ENCODE measurements at regions not wholly inside any gene's neighbourhood (a gene's known extent, or its start where the extent isn't known, plus 50 kb on each side); places are given as distances from the start of the nearest gene placed in this dataset.

DNA sequence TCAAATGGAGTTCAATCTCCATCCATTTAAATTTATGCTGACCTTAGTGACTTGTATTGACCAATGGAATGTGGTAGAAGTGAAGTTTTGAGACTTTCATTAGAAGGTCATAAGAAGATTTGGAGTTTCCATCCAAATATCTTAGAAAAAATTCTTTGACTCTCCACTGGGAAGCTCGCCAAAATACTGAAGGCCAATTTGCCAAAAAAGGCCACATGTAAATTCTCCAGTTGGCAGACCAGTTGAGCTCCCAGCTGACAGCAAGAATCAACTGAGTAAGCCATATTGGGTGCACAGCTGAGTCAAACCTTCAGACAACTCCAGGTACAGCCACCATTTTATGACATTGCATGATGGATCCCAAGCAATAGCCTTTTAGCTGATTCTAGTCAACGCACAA is 228.3 kb upstream of the SETBP1 start:
- no peak for DNase-seq

DNA sequence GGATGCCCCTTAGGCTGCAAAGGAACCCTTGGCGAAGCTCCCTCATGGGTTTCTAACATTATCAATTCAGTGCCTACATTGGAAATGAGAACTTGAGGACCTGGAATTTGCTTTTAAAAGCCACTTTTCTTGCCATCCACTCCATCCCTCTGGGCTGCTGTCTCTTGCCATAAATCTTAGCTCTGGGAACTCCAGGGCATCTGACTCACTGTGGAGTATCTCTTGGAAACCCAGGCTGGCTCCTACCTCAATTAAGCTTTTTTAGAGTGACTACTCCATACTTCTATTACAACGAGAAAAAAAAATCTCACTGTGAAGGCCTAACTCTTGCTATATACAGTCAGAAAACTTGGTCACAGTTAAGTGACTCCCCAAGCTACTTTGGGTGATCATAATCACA is 227.2 kb upstream of the SETBP1 start:
- DNase-seq = no peak

DNA sequence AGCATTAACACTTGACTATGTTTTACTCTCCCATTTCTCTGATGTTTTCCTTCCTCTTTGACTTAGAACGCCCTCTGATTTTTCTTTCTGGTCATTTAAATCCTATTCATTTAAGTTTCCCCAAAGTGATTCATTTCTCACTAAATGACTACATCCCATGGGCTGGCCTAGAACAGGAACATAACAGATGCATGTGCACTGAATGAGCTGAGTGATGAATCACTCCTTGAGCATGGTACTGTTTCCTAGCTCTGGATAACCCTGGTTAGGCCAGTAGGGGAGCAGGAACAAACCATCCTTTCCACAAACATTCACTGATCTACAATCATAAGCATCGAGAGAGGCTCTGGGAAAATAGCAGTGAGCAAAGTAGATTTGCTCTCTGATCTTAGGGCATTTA is 221.9 kb upstream of the SETBP1 start:
- no peak for DNase-seq

DNA sequence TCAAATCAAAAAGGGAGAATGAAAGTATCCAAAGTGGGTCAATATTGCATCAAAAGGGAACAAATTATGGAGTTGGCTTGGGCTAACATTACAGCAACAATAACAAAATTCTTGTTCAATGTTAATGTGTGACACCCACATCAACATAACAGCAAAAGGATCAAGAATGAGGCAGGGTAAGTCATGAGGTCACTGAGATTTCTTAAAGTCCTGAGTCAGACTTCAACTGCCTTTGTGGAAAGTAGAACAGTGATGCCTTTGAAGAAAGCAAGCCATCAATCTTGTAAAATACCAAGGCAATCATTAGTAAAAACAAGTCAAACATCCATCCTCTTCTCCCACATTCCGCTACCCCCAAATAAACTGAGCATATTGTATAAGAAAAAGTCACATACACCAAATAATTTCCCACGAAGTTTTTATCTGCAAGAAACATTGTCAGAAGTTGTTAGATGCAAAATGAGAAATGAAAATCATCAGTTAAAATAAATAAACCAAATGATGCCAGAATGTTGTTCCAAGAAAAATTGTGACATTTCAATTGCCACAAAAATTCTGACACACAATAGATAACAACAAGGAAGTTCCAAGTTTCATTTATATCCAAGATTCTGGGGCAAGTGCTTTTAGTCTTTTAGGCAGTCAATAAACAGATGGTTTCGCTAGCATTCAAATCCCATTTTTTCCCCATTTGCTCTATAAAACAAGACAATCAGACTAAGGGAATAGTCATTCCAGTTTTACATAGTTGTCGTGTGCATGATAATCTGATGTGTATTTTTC is 216.1 kb upstream of the SETBP1 start:
- no peak for DNase-seq

DNA sequence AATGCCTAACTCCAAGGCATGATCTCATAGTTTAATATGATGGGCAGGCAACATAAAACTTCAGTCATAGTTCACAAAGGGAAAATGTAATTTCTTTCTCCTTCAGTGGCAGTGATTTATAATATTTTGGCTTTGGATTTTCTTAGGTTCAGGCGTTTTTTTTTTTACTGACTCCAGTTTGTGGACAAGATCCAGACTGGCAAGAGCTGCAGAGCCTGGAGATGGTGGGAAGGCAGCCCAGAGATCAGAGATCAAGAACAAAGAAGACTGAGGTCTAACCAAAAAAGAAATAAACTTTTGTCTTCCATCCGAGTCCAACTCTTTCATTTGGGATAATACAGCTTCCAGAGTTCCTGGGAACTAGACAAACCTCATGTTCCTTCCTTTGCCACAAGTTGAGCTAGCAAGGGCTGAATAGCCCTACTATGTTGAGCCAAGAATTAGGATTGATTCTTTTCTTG is 215.3 kb upstream of the SETBP1 start:
- peak; percentile 15 for DNase-seq

DNA sequence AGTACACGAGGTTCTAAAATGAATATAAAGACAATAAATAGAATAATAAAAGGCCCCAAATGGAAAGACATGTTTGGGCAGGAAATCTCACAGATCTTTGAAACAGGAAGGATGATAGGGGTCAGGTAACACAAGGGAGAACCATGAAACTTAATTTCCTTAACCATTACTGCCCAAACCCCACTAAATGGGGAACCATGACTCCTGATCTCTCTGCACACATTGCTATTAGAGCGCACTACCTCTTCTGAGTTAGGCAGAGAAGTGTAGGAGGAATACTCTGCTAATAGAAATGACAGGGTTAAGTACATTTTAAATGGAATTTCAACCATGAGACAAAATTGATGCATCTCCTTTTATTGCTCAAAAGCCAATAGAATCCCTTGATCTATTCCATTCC is 213.7 kb upstream of the SETBP1 start:
- no peak for DNase-seq

DNA sequence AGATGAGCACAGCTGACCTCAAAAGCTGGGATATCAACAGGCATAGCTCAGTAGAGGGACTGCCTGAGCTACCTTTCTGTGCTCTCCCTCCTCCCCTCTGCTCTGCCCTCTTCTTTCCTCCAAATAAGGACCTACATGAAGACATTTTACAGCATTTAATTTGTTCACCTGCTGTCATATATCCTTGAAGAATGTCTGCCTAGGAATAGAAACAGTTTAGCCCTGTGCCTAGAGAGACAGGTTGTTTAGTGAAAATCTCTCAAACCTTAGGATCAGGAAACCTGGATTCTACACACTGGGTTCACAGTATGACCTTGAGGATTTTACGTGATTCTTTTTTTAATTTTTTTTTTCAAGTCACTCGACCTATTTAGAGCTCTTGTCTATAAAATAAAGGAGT is 213.0 kb upstream of the SETBP1 start:
- DNase-seq = no peak

DNA sequence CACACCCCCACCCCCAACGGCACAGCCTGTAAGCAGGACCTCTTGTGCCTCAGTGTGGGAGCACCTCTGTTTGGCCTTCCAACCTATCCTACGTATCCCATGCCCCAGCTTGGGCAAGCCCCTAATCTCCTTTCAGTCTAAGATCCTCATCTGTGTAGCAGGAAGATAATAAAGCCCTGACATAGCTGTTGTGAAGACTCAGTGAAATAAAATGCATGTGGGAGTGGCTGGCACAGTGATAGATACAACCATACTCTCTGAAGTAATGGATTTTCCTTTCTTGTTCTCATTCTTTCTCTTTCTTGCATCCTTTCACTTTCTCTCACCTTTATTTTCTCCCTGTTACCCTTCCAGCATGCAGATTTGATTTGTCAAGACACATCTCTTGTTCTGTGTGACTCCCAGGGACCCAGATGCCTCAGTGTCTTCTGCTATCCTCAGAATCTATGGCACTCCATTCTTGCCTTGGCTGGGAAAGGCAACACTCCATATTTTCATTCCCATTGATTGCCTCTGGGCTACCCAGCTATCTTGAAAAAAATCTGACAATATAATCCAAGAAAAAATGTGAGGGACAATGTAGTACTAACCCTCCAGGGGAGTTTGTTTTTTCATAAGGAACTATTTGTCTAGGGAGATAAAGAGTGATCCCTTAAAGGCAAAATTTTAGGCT is 207.2 kb upstream of the SETBP1 start:
- DNase-seq = no peak

DNA sequence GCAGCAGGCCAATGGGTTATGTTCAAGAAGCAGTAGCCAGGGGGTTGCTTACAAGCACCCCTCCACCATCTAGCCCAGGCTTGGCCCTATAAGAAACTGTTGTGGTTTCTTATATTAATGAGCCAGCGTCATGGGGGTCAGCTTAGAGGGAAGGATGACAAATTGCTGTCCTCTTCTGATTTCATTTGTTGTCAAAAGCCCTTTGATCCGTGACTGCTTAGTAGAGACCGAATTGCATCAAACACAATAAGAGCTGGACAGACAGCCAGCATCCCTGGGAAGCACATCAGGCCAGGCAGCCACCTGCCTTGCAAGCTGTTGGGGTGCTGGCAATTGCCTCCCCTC is 206.6 kb upstream of the SETBP1 start:
- DNase-seq = no peak

DNA sequence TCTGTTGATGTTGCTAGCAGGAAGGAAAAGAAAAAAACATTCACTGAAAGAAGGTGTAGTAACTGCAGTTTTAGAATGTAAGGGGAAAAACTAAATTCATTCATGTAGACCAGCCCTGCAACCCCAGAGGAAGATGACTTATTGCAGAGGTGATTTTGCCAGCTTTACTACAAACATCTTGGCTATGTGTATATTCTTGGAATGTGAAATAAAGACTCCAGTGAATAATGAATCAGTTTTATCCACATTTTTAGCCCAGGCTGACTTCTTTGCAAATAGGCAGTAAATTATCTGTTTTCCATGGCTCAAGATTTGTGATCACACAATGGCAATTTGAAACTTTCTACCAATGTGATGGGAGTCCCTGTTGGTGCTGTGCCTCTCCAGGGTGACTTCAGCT is 206.1 kb upstream of the SETBP1 start:
- peak; percentile 39 for DNase-seq

DNA sequence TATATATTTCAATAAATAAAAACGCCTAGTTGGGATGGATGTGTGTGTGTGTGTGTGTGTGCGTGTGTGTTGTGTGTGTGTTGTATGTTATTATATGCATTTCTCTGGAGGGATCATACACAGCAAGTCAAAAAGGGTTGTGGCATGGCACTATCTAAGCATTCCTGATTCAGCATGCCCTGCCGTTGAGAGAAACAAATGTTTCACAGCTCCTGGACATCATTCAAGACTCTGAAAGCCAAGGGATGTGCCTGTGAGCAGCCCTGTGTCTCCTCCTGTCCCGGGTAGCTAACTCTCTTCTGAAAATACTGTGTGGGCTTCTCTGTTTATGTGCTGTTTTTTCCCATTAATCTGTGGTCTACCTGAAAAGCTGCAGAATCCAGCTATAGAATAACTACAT is 197.9 kb upstream of the SETBP1 start:
- no peak for DNase-seq

DNA sequence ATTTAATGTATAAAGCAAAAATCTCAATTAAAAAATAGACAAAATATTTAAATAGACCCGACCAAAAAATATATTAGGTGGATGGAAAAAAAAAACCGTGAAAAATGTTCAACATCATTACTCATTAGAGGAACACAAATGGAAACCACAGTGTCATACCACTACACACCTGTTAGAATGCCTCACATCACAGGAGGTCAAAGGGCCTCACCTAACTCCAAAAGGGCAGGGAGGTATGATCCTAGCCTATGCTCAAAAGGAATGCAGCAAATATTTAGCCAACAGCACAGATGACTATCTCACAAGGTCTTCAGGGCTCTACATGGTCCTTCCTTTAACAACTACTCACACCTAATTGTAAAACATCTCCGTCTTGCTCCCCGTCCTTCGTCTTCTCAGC is 185.5 kb upstream of the SETBP1 start:
- DNase-seq = no peak

DNA sequence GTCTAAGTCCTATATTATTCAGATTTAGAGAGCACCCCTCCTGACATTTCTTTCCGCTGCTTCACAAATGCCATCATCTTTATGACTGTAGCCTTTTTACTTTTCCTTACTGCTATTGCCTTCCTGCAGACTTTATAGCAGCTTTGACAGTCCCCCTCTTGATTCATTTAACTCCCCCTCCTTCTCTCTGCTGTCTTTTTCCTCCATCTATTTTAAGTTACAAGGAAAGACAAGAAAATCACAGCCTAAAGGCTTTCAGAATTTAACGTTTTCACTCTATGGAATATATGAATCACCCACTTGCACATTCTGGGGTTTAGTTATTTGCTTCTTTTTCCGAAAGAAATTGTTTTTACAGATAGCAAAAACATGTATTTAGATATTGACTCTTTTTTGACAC is 183.4 kb upstream of the SETBP1 start:
- DNase-seq = no peak

DNA sequence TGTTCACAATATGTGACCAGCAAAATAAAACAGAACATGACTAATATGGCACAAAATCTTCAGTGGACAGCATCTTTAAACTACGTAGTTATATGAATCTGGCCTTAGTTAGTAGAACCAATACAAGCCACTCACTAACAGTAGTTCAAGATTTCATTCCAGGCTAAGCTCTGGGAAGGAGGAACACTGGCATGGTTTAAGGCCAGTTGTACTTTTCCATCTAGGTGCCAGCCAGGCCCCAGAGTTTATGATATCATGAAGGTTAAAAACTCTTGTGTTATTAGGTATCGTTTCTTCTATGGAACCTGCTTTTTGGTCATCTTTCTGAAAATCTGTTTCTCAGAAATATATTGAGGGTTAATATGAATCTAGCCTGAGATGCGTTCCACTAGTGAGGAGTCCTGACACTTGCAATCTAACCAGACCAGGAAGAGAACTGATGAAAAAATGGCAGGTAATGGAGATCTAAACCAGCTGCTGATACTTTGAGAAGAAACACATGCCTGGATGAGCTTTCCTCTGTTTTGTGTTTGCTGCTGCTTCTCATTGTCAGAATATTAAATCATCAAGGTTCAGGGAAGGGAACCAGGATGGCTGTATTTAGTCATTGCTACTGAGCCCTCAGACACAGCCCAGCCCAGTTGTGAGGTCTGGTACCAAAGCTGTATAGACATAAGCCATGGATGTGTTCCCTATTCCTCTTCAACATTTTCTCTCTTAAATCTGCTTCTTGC is 182.8 kb upstream of the SETBP1 start:
- DNase-seq = no peak

DNA sequence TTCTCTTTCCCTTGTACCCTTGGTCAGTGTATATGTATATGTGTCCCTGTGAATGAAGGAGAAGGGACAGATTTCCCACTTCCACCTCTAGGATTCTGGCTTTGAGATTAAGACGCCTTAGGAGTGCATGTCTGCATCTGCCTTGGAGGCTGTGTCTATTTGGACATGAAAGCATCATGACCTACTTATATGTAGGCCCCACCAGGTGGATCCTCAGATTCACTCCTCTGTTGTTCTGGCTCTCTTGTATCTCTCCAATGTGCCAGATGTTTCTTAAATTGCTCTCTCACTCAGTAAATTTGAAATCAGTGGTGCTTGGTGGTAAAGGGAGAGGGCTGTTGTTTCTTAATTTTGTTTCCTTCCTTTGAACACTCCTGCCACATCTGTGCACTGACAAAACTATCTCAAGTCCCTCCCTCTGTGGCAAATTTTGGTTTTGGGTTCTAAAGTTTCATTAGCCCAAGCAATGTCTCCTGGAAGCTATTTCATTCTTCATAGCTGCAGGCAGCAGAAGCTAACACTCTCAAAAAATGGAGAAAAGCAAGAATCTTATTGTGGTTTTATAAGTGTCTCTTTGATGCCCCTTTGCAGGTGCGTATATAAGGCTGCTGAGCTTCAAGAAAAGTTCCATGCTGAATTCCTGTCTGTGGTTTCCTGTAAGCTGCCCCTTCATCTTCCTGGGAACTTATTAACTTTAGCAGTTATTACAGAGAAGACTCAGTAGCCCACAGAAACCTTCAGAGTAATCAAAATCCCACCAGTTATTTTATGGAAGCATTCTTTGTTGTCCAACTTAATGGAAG is 179.7 kb upstream of the SETBP1 start:
- DNase-seq = no peak

DNA sequence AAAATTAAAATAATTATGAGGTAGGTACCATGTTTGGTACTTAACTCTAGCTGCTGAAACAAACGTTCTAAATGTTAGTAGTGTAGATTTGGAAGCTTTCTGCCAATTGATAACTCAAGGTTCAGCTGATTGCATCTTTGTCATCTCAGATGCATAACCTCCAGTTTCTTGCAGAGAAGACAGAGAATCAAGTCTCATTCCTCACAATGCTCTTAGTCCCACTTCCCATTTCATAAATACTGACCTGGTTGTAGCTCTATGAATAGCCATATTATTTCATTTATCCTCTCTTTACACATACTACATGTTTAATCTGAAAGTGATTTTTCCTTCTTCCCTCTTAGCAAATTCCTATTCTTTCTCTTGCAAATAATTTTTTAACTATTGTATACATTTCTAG is 178.5 kb upstream of the SETBP1 start:
- DNase-seq = no peak

DNA sequence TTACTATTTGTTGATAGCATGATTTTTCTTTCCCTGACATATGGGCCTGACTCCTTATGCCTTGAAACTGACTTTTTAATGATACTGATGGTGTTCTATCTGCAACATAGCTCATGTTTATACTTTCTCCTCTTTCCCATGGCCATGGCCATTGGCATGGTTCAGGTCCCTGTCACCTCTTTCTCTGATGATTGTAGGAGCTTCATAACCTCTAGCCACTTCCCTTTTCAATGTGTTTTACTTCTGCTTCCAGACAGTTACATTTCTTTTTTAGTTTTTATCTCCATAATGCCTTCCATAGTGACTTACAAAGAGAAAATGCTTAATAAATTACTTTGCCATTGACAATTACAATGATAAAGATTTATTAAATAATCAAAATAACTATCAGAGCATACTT is 177.9 kb upstream of the SETBP1 start:
- DNase-seq = no peak

DNA sequence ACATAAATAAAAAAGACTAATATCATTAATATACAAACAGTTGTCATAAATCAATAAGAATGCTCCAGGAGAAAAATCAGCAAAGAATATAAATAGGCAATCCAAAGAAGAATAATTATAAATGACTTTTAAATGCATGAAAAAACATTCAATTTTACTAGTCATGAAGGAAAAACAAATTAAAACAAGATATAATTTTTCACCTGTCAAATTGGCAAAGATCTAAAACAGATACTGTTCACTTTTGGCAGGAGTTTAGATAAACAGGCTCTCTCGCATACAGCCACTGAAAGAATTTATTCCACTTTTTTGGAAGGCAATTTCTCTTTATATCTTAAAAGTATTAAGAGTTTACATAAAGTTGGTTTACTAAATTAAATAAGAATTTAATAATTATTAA is 176.8 kb upstream of the SETBP1 start:
- no peak for DNase-seq

DNA sequence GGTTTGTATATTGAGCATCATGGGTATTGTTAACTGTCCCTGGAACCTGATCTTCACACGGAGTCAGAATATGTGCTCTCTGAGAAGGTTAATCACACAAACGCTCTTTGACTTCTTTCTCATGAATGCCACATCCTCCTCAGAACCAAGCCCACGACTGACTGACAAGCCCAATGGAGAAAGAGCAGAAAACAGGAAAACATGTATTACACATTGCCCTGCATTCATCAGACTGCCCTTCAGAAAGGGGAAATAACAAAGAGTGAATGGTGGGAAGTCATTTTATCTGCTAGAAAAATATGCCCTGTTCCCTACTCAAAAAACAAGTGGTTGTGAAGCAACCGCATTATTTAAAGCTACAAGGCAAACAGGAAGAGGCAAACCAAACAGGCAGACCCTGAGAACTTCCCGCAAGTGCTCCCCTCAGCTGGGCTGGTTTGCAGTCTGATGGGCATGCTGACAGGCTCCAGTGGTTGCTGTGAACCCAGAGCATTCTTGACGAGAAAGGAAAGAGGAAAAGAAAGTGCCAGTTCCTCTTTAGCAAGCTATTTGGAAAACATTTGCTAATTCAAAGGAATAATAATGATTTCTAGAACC is 172.9 kb upstream of the SETBP1 start:
- peak; percentile 5 for DNase-seq

DNA sequence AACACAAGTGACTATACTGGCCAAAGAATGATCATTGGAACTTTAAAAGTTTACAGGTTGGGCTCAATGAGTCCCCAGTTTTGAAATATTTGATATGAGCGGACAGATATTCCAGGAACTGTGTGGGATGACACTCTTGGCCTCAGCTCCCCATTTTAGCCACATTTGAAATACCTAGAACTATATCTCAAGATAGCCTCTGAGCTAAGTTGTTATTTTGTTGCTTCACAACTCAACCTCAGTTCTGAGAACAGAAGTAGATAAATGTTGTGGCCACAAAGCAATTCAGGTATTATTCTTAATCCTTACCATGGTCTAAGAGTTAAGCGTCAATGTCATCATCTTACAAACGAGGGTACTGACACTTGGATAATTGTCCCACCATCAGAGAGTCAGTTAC is 172.2 kb upstream of the SETBP1 start:
- DNase-seq = no peak

DNA sequence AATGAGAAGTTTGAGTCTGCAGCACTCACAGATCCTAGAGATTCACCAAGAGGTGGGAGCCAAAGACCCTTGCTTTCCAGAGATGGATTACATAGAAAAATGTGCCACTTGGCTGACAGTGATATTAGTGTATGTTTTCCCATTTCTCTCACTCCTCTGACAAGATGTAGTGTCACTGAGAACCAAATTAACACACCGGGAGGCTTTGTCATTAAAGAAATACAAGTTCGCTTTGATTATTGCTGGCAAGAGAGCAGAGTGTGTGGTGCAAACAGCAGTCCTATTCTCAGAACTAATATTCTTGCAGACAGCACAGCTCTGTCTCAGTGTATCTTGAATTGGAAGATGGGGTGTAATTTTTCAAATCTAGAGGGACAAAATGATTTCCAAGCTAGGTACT is 171.6 kb upstream of the SETBP1 start:
- DNase-seq = no peak

DNA sequence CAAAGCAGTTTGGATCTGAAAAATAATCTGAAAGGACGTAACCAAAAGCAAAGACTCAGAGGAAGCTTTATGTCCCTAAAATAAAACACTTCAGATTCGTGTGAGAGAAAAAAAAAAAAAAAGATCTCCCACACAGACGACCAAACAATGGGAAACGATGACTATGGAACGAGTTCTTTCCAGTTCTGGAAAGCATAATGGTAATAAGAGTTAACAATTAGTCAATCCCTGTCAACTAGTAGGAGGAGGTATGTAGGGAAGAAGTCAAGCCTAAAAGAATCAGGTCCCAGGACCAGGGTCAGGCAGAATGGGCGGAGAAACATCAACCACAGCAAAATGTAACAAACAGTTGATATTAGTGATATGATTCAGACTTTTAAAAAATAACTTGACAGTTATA is 170.3 kb upstream of the SETBP1 start:
- DNase-seq = no peak

Measured in skin of body (tissue), 1 donor.